ENCODE measurements at regions not wholly inside any gene's neighbourhood (a gene's known extent, or its start where the extent isn't known, plus 50 kb on each side); places are given as distances from the start of the nearest gene placed in this dataset.

- TF ChIP-seq EZH2 (IDR thresholded peaks at IDR 0.05) = no peak
- no peak for TF ChIP-seq POLR2AphosphoS5 (IDR thresholded peaks at IDR 0.05; ENCODE audit: borderline replicate concordance, low read depth, low read length)
- no peak for TF ChIP-seq FOXP2 (optimal IDR thresholded peaks at IDR 0.05; ENCODE audit: control extremely low read depth, extremely low read length, insufficient read depth)
Observed at GRCh38 chr10:21209495-21209894, 312.4 kb upstream of the NEBL start.

Data from SK-N-MC (cell line).